SK-N-SH treated with all-trans-retinoic acid at 6 μM for 48 hours (cell line): ENCODE measurements at regions not wholly inside any gene's neighbourhood (a gene's known extent, or its start where the extent isn't known, plus 50 kb on each side); places are given as distances from the start of the nearest gene placed in this dataset.

Source experiments
- CSRNP3 ChIP-seq: fragments of 250-450 bp; sonication (Bioruptor Pico); IDR thresholded peaks from 2 replicates; pipeline ENCODE4 v1.5.1; 2021; ENCODE audit warnings: mild to moderate bottlenecking, moderate library complexity
- RARB ChIP-seq: fragments of 250-450 bp; sonication (Bioruptor Pico); IDR thresholded peaks from 2 replicates; pipeline ENCODE4 v1.8.0; 2021; ENCODE audit warnings: mild to moderate bottlenecking, moderate library complexity
- SNAI2 ChIP-seq: fragments of 250-450 bp; sonication (Bioruptor Pico); IDR thresholded peaks from 2 replicates; pipeline ENCODE4 v1.5.0; 2020; ENCODE audit warnings: mild to moderate bottlenecking, moderate library complexity
- ZC3H10 ChIP-seq: fragments of 250-450 bp; sonication (Bioruptor Pico); IDR thresholded peaks from 2 replicates; pipeline ENCODE4 v1.5.1; 2021; ENCODE audit warnings: mild to moderate bottlenecking, moderate library complexity
- ZFP3 ChIP-seq: fragments of 250-450 bp; sonication (Bioruptor Pico); IDR thresholded peaks from 2 replicates; pipeline ENCODE4 v1.5.0; 2020; ENCODE audit warnings: mild to moderate bottlenecking, moderate library complexity

DNA sequence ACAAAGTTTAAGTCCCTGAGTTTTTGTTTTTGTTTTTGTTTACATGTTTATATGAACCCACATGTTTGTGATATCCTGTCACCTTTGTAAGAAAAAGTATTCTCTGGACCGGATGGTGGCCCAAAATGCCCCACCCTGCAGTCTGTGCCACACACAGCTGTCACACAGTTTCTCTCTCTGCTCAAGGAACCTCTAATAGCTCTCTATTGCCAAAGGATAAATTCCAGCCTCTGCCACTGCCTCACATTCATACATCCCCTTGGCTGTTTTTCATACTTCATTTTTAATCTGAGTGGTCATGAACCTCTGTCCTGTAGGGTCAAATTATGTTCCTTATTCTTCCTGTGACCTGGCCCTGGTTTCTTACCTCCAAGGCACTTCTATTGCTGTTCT lies 520.3 kb upstream of the CDH5 start:
- TF ChIP-seq ZC3H10 (CRISPR knock-in tag), result no peak
- TF ChIP-seq ZFP3 (CRISPR knock-in tag), result no peak
- no peak for TF ChIP-seq RARB (CRISPR knock-in tag)
- TF ChIP-seq SNAI2 (CRISPR knock-in tag), result no peak
- TF ChIP-seq CSRNP3 (CRISPR knock-in tag), result no peak
